Sigmoid colon (tissue), 6 donors: ENCODE measurements at regions not wholly inside any gene's neighbourhood (a gene's known extent, or its start where the extent isn't known, plus 50 kb on each side); places are given as distances from the start of the nearest gene placed in this dataset.

Source experiments
- DNase-seq: peaks from one replicate; pipeline ENCODE4 v3.0.0-alpha.2; 2019
- H3K27ac ChIP-seq, 4 donors: fragments of 200-600 bp; sonication (generic); one replicate each; pipeline ENCODE4 v1.5.1; 2016 to 2019; ENCODE audit warnings: mild to moderate bottlenecking in 1 of 4
- H3K27me3 ChIP-seq, 3 donors: fragments of 200-600 bp; sonication (generic); one replicate each; pipeline ENCODE4 v1.5.1; 2019; ENCODE audit warnings: mild to moderate bottlenecking in 1 of 3
- H3K36me3 ChIP-seq, 4 donors: fragments of 200-600 bp; sonication (generic); one replicate each; pipeline ENCODE4 v1.5.1; 2016 to 2019
- H3K4me1 ChIP-seq, 4 donors: fragments of 200-600 bp; sonication (generic); one replicate each; pipeline ENCODE4 v1.5.1; 2017 to 2019
- H3K4me3 ChIP-seq, 4 donors: fragments of 200-600 bp; sonication (generic); one replicate each; pipeline ENCODE4 v1.5.1; 2017 to 2019; ENCODE audit warnings: mild to moderate bottlenecking in 2 of 4, moderate library complexity in 1 of 4
- H3K9me3 ChIP-seq, 4 donors: fragments of 200-600 bp in 3 of 4; sonication (generic) in 3 of 4; one replicate each; pipeline versions ENCODE4 v1.5.1 to v1.6.1; 2013 to 2019
- EP300 ChIP-seq, 4 donors: sonication (generic); formaldehyde crosslinking; IDR thresholded peaks; one replicate each; pipeline ENCODE4 v1.6.1; 2017; ENCODE audit warnings: antibody characterized with exemption in 4 of 4
- POLR2A ChIP-seq, 2 donors: fragments of 450-650 bp; IDR thresholded peaks; one replicate each; pipeline ENCODE4 v1.6.1; 2016; ENCODE audit warnings: antibody characterized with exemption in 2 of 2, mild to moderate bottlenecking in 2 of 2, moderate library complexity in 2 of 2
- POLR2AphosphoS5 ChIP-seq, 4 donors: sonication (generic); formaldehyde crosslinking; IDR thresholded peaks; one replicate each; pipeline ENCODE4 v1.6.1; 2017; ENCODE audit warnings: antibody characterized with exemption in 4 of 4
- WGBS, 2 donors: extraction: QIAGEN DNeasy Blood & Tissue Kit; methylation state at CpG; one replicate each; pipeline ENCODE4 v1.1.7; 2013; 5-methylcytosine and 5-hydroxymethylcytosine counted together
- intact Hi-C: fragments of 100-400 bp; cut with DNase I; formaldehyde crosslinking; loops from one replicate; pipeline ENCODE4 v1.15.1; 2023
- TF ChIP-seq, protein P1 (sequence below), 4 experiments: fragments of 450-650 bp in 3 of 4; fragments of 200-600 bp in 1 of 4; IDR thresholded peaks; one replicate each; pipeline ENCODE4 v1.5.1; 2016 to 2019; ENCODE audit warnings: antibody characterized with exemption in 4 of 4, mild to moderate bottlenecking in 3 of 4, moderate library complexity in 2 of 4
- donor health status: healthy with polysubstance abuse.
- donor health status: healthy.

DNA sequence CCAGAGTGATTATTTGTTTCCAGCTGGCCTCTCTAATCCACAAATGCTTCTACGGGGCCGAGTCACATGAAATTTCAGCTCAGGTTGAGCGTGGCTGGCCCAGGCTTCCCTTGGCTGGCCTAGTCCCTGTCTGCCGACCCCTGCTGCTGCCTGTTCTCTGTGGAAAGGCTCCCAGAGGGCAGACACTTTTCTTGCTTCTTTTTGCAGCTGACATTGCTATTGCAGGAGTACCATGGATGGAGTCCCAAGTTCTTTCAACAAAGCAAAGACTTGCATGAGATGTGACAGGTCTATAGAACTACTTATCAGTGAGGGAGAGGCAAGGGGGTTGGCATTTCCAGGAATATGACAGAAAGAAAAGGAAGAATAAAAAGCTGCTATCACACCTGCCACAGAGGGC is 287.4 kb upstream of the ARRDC3 start:
- Histone ChIP-seq H3K27me3 (no peaks in the 10 kb centered on the region), H3K36me3 (no peaks in the 10 kb centered on the region), H3K9me3 (peaks cover 0 to 2% (median 0%) of the 10 kb centered on the region in 4 donors), H3K4me1 (no peaks in the 10 kb centered on the region), H3K27ac (no peak overlapping the region), H3K4me3 (no peak overlapping the region)
- DNase-seq, result no peak
- intact Hi-C loops, result no loop called here
- 34 to 63% methylated on average over 4 of the region's 4 CpGs for WGBS, 2 donors
- TF ChIP-seq, protein P1, sequence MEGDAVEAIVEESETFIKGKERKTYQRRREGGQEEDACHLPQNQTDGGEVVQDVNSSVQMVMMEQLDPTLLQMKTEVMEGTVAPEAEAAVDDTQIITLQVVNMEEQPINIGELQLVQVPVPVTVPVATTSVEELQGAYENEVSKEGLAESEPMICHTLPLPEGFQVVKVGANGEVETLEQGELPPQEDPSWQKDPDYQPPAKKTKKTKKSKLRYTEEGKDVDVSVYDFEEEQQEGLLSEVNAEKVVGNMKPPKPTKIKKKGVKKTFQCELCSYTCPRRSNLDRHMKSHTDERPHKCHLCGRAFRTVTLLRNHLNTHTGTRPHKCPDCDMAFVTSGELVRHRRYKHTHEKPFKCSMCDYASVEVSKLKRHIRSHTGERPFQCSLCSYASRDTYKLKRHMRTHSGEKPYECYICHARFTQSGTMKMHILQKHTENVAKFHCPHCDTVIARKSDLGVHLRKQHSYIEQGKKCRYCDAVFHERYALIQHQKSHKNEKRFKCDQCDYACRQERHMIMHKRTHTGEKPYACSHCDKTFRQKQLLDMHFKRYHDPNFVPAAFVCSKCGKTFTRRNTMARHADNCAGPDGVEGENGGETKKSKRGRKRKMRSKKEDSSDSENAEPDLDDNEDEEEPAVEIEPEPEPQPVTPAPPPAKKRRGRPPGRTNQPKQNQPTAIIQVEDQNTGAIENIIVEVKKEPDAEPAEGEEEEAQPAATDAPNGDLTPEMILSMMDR (IDR thresholded peaks at IDR 0.05), result no peak
- TF ChIP-seq EP300 (IDR thresholded peaks at IDR 0.05) (no peak), POLR2A (IDR thresholded peaks at IDR 0.05) (no peak), POLR2AphosphoS5 (IDR thresholded peaks at IDR 0.05) (no peak)

DNA sequence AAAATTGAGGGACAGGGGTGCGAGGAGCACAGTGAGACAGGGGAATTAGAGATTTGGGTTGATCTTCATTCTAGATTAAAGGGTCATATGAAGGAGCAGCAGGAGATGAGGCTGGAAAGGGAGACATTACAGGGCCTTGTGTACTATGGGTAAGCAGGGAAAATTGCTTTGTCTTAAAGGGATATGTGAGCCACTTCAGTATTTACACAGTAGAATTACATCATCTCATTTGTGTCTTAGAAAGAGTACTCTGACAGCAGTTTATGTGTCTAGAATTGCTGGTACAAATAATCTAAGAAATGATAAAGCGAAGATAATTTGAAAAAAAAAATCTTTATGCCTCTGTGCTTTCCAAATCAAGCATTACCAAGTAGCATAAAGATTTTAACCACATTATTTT is 287.0 kb upstream of the ARRDC3 start:
- H3K4me3 ChIP-seq, result no peak overlapping the region
- H3K4me1 ChIP-seq, result no peaks in the 10 kb centered on the region
- no peaks in the 10 kb centered on the region for H3K36me3 ChIP-seq
- H3K27ac ChIP-seq, result no peak overlapping the region
- H3K27me3 ChIP-seq, result no peaks in the 10 kb centered on the region
- intact Hi-C loops, result no loop called here
- no peak for DNase-seq
- TF ChIP-seq POLR2AphosphoS5 (IDR thresholded peaks at IDR 0.05) (no peak), POLR2A (IDR thresholded peaks at IDR 0.05) (no peak), EP300 (IDR thresholded peaks at IDR 0.05) (no peak)
- TF ChIP-seq, protein P1 (IDR thresholded peaks at IDR 0.05), result no peak
- H3K9me3 ChIP-seq, result peaks cover 0 to 2% (median 0%) of the 10 kb centered on the region in 4 donors
- 70 to 76% methylated on average over 2 of the region's 2 CpGs for WGBS, 2 donors

GRCh38 chr5:91668261-91668660 is 285.1 kb upstream of the ARRDC3 start:
- Histone ChIP-seq H3K27me3 (no peaks in the 10 kb centered on the region), H3K9me3 (peaks cover 0 to 2% (median 0%) of the 10 kb centered on the region in 4 donors), H3K4me1 (no peaks in the 10 kb centered on the region), H3K4me3 (no peak overlapping the region), H3K36me3 (no peaks in the 10 kb centered on the region), H3K27ac (no peak overlapping the region)
- DNase-seq, result no peak
- TF ChIP-seq, protein P1 (IDR thresholded peaks at IDR 0.05), result no peak
- no peak for TF ChIP-seq POLR2A (IDR thresholded peaks at IDR 0.05)
- TF ChIP-seq POLR2AphosphoS5 (IDR thresholded peaks at IDR 0.05), result no peak
- TF ChIP-seq EP300 (IDR thresholded peaks at IDR 0.05), result no peak
- 84 to 88% methylated on average over 3 of the region's 3 CpGs for WGBS, 2 donors
- intact Hi-C loops, result no loop called here

- no peak overlapping the region for H3K4me3 ChIP-seq
- intact Hi-C loops, result no loop called here
- H3K4me1 ChIP-seq, result no peaks in the 10 kb centered on the region
- no peaks in the 10 kb centered on the region for H3K36me3 ChIP-seq
- no peak overlapping the region for H3K27ac ChIP-seq
- H3K27me3 ChIP-seq, result no peaks in the 10 kb centered on the region
- no peak for DNase-seq
- no peak for TF ChIP-seq POLR2AphosphoS5 (IDR thresholded peaks at IDR 0.05)
- TF ChIP-seq EP300 (IDR thresholded peaks at IDR 0.05), result no peak
- no peak for TF ChIP-seq POLR2A (IDR thresholded peaks at IDR 0.05)
- TF ChIP-seq, protein P1 (IDR thresholded peaks at IDR 0.05), result no peak
- H3K9me3 ChIP-seq, result peaks cover 0 to 8% (median 1%) of the 10 kb centered on the region in 4 donors
Observed at GRCh38 chr5:91652678-91653077, 269.6 kb upstream of the ARRDC3 start.

GRCh38 chr5:91651704-91652103 is 268.6 kb upstream of the ARRDC3 start:
- H3K36me3 ChIP-seq, result no peaks in the 10 kb centered on the region
- DNase-seq, result no peak
- intact Hi-C loops, result no loop called here
- TF ChIP-seq EP300 (IDR thresholded peaks at IDR 0.05) (no peak), POLR2AphosphoS5 (IDR thresholded peaks at IDR 0.05) (no peak), POLR2A (IDR thresholded peaks at IDR 0.05) (no peak)
- TF ChIP-seq, protein P1 (IDR thresholded peaks at IDR 0.05), result no peak
- H3K27me3 ChIP-seq, result no peaks in the 10 kb centered on the region
- no peak overlapping the region for H3K4me3 ChIP-seq
- peaks cover 0 to 8% (median 0%) of the 10 kb centered on the region in 4 donors for H3K9me3 ChIP-seq
- H3K27ac ChIP-seq, result no peak overlapping the region
- no peaks in the 10 kb centered on the region for H3K4me1 ChIP-seq
